Chondrocyte (in vitro differentiated cells): ENCODE measurements at regions not wholly inside any gene's neighbourhood (a gene's known extent, or its start where the extent isn't known, plus 50 kb on each side); places are given as distances from the start of the nearest gene placed in this dataset.

Experiments
- DNase-seq: peaks from one replicate; pipeline ENCODE4 v3.0.0; 2021; ENCODE audit warnings: mixed read lengths, low spot score
- H3K27ac Mint-ChIP-seq: one replicate; pipeline ENCODE4 v1.8.0; 2021; ENCODE audit warnings: mild to moderate bottlenecking, moderate library complexity, mixed read lengths; ENCODE audit not compliant: unreplicated experiment
- H3K27me3 Mint-ChIP-seq: 2 replicates; pipeline ENCODE4 v1.8.0; 2021; ENCODE audit warnings: low read depth, mixed read lengths
- H3K36me3 Mint-ChIP-seq: 2 replicates; pipeline ENCODE4 v1.8.0; 2021; ENCODE audit warnings: low read depth, mixed read lengths
- H3K4me1 Mint-ChIP-seq: 2 replicates; pipeline ENCODE4 v1.8.0; 2021; ENCODE audit warnings: low read depth, mild to moderate bottlenecking, mixed read lengths
- H3K4me3 Mint-ChIP-seq: one replicate; pipeline ENCODE4 v1.8.0; 2021; ENCODE audit warnings: mild to moderate bottlenecking, moderate library complexity, mixed read lengths; ENCODE audit not compliant: unreplicated experiment
- H3K9me3 Mint-ChIP-seq: 2 replicates; pipeline ENCODE4 v1.8.0; 2021; ENCODE audit warnings: low read depth, mixed read lengths
- TF ChIP-seq, protein P1 (sequence below): fragments of 200-600 bp; sonication (generic); IDR thresholded peaks from 2 replicates; pipeline ENCODE4 v1.5.0; 2021; ENCODE audit warnings: antibody characterized with exemption, mild to moderate bottlenecking, moderate library complexity

DNA sequence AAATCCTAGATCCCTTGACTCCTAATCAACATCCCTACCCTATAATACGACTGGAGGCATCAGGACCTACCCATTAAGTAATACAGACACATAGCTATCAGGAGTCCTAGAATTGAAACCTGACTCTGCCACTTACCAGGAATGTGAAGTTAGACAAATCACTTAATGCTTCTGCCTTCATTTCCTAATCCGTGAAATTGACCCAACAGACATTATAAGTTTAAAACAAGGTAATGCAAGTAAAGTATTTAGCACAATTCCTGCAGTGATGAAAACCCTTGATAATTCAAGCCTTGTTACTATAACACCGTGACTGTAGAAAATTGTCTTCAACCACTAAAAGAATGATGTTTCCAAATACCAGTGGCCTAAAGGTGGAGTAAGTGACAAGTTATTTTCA, 150.2 kb downstream of the KCNJ2 start:
- Mint-ChIP-seq H3K9me3 (peaks cover 2% of the 10 kb centered on the region), H3K36me3 (no peaks in the 10 kb centered on the region), H3K4me3 (no peak overlapping the region), H3K27ac (no peak overlapping the region), H3K4me1 (no peaks in the 10 kb centered on the region), H3K27me3 (peaks cover 4% of the 10 kb centered on the region)
- TF ChIP-seq, protein P1, sequence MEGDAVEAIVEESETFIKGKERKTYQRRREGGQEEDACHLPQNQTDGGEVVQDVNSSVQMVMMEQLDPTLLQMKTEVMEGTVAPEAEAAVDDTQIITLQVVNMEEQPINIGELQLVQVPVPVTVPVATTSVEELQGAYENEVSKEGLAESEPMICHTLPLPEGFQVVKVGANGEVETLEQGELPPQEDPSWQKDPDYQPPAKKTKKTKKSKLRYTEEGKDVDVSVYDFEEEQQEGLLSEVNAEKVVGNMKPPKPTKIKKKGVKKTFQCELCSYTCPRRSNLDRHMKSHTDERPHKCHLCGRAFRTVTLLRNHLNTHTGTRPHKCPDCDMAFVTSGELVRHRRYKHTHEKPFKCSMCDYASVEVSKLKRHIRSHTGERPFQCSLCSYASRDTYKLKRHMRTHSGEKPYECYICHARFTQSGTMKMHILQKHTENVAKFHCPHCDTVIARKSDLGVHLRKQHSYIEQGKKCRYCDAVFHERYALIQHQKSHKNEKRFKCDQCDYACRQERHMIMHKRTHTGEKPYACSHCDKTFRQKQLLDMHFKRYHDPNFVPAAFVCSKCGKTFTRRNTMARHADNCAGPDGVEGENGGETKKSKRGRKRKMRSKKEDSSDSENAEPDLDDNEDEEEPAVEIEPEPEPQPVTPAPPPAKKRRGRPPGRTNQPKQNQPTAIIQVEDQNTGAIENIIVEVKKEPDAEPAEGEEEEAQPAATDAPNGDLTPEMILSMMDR, result no peak
- DNase-seq, result no peak

DNA sequence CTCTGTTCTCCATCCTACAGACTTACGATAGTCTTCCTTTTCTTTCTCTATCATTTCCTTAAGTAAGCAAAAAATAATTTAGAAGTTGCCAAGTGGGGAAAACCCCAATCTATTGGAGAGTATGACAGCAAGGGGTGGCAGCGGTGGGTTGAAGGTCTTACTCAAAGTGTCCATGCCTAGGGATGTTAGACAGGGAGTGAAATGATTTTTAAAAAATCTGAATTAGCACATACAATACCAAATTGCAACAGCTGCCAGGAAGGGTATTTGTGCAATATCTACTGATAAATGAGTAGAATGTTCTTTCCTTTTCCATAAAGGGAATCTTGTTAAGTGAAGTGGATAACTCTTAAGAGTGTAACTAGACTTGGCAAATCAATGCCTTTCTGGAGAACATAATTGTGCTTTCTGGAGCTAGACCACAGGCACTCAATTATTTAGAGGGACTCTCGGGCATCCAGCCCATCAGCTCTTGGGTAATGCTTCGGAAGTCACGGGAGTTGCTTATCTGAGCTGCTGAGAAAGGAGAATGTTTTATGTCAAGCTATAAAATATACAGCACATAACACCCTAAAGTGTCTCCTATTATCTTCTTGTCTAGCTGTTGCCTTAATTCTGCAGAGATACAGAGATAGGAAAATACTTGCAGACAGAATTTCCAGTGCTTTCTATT, 151.5 kb downstream of the KCNJ2 start:
- no peak overlapping the region for H3K27ac Mint-ChIP-seq
- H3K27me3 Mint-ChIP-seq, result peaks cover 4% of the 10 kb centered on the region
- DNase-seq, result no peak
- H3K9me3 Mint-ChIP-seq, result peaks cover 2% of the 10 kb centered on the region
- no peaks in the 10 kb centered on the region for H3K36me3 Mint-ChIP-seq
- TF ChIP-seq, protein P1, result no peak
- H3K4me1 Mint-ChIP-seq, result no peaks in the 10 kb centered on the region
- no peak overlapping the region for H3K4me3 Mint-ChIP-seq

DNA sequence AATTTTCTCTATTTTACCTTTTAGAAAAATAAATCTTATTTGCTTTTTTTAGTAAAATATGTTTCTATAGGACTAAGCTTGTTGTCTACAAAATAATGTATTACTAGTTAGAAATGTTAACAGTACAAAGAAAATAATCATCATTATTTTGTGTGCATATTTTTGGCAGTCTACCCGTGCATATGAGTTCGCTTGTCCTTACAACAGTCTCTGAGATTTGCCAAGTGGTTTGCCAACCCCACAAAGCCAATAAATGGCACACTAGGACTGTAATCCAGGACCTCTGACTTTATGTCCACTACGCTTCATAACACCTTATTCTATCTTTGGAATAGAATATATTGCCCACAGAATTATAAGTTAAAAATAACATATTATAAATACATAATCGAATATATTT, 152.0 kb downstream of the KCNJ2 start:
- H3K9me3 Mint-ChIP-seq, result peaks cover under 1% of the 10 kb centered on the region
- no peak overlapping the region for H3K27ac Mint-ChIP-seq
- no peak overlapping the region for H3K4me3 Mint-ChIP-seq
- no peaks in the 10 kb centered on the region for H3K36me3 Mint-ChIP-seq
- DNase-seq, result no peak
- no peaks in the 10 kb centered on the region for H3K4me1 Mint-ChIP-seq
- TF ChIP-seq, protein P1, result no peak
- peaks cover 4% of the 10 kb centered on the region for H3K27me3 Mint-ChIP-seq

DNA sequence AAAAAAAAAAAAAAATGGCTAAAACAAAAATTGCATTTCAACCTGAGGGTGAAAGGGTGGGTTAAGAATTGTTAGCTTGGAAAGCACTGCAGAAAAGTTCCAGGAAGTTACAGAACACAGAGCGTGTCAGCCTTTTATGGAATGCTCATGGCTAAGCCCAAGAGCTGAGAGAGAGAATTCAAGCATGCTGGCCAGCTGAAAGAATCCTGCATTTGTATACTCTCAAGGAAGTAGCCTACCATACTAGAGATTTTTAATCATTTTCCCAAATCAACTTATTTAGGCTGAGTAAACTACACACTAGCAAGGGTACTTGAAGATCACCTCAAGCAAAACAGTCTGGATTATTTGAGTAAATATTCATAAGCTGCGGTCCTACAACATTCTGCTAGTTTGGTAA, 153.9 kb downstream of the KCNJ2 start:
- H3K9me3 Mint-ChIP-seq, result no peaks in the 10 kb centered on the region
- H3K4me3 Mint-ChIP-seq, result no peak overlapping the region
- H3K27ac Mint-ChIP-seq, result no peak overlapping the region
- TF ChIP-seq, protein P1, result no peak
- no peaks in the 10 kb centered on the region for H3K4me1 Mint-ChIP-seq
- DNase-seq, result no peak
- H3K36me3 Mint-ChIP-seq, result no peaks in the 10 kb centered on the region
- peaks cover 4% of the 10 kb centered on the region for H3K27me3 Mint-ChIP-seq

DNA sequence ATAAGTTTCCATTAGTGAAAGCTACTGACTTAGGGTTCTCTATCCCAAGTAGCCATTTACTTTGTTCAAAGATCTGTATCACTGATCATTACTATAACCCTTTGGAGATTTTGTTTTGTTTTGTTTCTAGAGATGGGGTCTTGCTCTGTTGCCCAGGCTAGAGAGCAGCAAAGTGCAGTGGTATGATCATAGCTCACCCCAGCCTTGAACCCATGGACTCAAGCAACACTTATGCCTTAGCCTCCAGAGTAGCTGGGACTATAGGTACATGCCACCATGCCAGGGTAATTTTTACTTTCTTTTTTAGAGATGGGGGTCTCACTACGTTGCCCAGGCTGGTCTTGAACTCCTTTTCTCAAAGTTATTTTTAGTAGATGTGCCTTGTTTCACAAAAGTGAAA, 154.7 kb downstream of the KCNJ2 start:
- H3K27me3 Mint-ChIP-seq, result peaks cover 4% of the 10 kb centered on the region
- H3K4me1 Mint-ChIP-seq, result no peaks in the 10 kb centered on the region
- H3K9me3 Mint-ChIP-seq, result no peaks in the 10 kb centered on the region
- H3K27ac Mint-ChIP-seq, result no peak overlapping the region
- no peak overlapping the region for H3K4me3 Mint-ChIP-seq
- TF ChIP-seq, protein P1, result no peak
- DNase-seq, result no peak
- no peaks in the 10 kb centered on the region for H3K36me3 Mint-ChIP-seq
